Ishikawa (cell line): ENCODE measurements at regions not wholly inside any gene's neighbourhood (a gene's known extent, or its start where the extent isn't known, plus 50 kb on each side); places are given as distances from the start of the nearest gene placed in this dataset.

Experiments
- CEBPB ChIP-seq: IDR thresholded peaks from 2 replicates; pipeline ENCODE4 v1.6.1; 2012
- CREB1 ChIP-seq: IDR thresholded peaks from 2 replicates; pipeline ENCODE4 v1.6.1; 2012; ENCODE audit warnings: low read depth
- EGR1 ChIP-seq: IDR thresholded peaks from 2 replicates; pipeline ENCODE4 v1.6.1; 2012
- EP300 ChIP-seq: IDR thresholded peaks from 2 replicates; pipeline ENCODE4 v1.6.1; 2012; ENCODE audit warnings: borderline replicate concordance
- FOXM1 ChIP-seq: IDR thresholded peaks from 2 replicates; pipeline ENCODE4 v1.6.1; 2012; ENCODE audit warnings: low read depth, borderline replicate concordance
- NFIC ChIP-seq: IDR thresholded peaks from 2 replicates; pipeline ENCODE4 v1.6.1; 2012
- RAD21 ChIP-seq: IDR thresholded peaks from 2 replicates; pipeline ENCODE4 v1.6.1; 2012; ENCODE audit warnings: low read depth
- TAF1 ChIP-seq: IDR thresholded peaks from 2 replicates; pipeline ENCODE4 v1.6.1; 2012; ENCODE audit warnings: low read depth, mild to moderate bottlenecking
- TCF12 ChIP-seq: IDR thresholded peaks from 2 replicates; pipeline ENCODE4 v1.6.1; 2012; ENCODE audit warnings: low read depth
- TEAD4 ChIP-seq: IDR thresholded peaks from 2 replicates; pipeline ENCODE4 v1.6.1; 2012
- YY1 ChIP-seq: IDR thresholded peaks from 2 replicates; pipeline ENCODE4 v1.6.1; 2012; ENCODE audit warnings: low read depth
- ZBTB7A ChIP-seq: IDR thresholded peaks from 2 replicates; pipeline ENCODE4 v1.6.1; 2012; ENCODE audit warnings: low read depth
- TF ChIP-seq, protein P1 (sequence below): IDR thresholded peaks from 2 replicates; pipeline ENCODE4 v1.6.1; 2012; ENCODE audit warnings: low read depth, mild to moderate bottlenecking
- TF ChIP-seq, protein P2 (sequence below): IDR thresholded peaks from 2 replicates; pipeline ENCODE4 v1.6.1; 2012
- TF ChIP-seq, protein P3 (sequence below): IDR thresholded peaks from 2 replicates; pipeline ENCODE4 v1.6.1; 2012

GRCh38 chr6:139542351-139542750 is 167.9 kb upstream of the CITED2 start:
- TF ChIP-seq CEBPB (no peak), CREB1 (no peak), RAD21 (no peak), NFIC (no peak)

- TF ChIP-seq, protein P1, sequence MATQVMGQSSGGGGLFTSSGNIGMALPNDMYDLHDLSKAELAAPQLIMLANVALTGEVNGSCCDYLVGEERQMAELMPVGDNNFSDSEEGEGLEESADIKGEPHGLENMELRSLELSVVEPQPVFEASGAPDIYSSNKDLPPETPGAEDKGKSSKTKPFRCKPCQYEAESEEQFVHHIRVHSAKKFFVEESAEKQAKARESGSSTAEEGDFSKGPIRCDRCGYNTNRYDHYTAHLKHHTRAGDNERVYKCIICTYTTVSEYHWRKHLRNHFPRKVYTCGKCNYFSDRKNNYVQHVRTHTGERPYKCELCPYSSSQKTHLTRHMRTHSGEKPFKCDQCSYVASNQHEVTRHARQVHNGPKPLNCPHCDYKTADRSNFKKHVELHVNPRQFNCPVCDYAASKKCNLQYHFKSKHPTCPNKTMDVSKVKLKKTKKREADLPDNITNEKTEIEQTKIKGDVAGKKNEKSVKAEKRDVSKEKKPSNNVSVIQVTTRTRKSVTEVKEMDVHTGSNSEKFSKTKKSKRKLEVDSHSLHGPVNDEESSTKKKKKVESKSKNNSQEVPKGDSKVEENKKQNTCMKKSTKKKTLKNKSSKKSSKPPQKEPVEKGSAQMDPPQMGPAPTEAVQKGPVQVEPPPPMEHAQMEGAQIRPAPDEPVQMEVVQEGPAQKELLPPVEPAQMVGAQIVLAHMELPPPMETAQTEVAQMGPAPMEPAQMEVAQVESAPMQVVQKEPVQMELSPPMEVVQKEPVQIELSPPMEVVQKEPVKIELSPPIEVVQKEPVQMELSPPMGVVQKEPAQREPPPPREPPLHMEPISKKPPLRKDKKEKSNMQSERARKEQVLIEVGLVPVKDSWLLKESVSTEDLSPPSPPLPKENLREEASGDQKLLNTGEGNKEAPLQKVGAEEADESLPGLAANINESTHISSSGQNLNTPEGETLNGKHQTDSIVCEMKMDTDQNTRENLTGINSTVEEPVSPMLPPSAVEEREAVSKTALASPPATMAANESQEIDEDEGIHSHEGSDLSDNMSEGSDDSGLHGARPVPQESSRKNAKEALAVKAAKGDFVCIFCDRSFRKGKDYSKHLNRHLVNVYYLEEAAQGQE: no peak
- no peak for TF ChIP-seq CEBPB
- TF ChIP-seq, protein P2, sequence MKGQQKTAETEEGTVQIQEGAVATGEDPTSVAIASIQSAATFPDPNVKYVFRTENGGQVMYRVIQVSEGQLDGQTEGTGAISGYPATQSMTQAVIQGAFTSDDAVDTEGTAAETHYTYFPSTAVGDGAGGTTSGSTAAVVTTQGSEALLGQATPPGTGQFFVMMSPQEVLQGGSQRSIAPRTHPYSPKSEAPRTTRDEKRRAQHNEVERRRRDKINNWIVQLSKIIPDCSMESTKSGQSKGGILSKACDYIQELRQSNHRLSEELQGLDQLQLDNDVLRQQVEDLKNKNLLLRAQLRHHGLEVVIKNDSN: no peak
- no peak for TF ChIP-seq FOXM1
- no peak for TF ChIP-seq TCF12
- TF ChIP-seq ZBTB7A: no peak
- TF ChIP-seq RAD21: no peak
- TF ChIP-seq NFIC: no peak
- TF ChIP-seq, protein P3, sequence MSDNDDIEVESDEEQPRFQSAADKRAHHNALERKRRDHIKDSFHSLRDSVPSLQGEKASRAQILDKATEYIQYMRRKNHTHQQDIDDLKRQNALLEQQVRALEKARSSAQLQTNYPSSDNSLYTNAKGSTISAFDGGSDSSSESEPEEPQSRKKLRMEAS: no peak
- no peak for TF ChIP-seq EP300
Observed at GRCh38 chr6:139540894-139541293, 166.4 kb upstream of the CITED2 start.

DNA sequence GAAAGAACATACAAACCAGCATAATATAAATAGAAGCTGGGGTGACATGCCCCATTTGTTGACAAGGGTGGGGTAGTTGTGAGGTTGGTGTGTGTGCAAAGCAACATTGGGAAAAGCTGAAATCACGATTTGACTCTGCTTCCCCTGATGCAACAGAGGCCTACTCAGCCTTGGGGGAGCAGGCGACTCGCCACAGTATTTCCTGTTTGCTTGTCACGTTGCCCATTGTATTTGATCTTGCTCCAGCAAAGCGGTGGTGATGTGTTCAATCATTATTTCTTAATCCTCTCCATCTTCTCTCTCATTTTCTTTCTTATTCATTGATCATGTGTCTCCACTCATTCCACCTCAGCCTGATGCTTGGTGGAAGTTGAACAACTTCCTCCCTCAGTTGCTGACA is 165.8 kb upstream of the CITED2 start:
- TF ChIP-seq TCF12 (no peak), ZBTB7A (no peak), TAF1 (no peak), YY1 (no peak), TEAD4 (no peak), EP300 (no peak)
- TF ChIP-seq, protein P1: no peak

DNA sequence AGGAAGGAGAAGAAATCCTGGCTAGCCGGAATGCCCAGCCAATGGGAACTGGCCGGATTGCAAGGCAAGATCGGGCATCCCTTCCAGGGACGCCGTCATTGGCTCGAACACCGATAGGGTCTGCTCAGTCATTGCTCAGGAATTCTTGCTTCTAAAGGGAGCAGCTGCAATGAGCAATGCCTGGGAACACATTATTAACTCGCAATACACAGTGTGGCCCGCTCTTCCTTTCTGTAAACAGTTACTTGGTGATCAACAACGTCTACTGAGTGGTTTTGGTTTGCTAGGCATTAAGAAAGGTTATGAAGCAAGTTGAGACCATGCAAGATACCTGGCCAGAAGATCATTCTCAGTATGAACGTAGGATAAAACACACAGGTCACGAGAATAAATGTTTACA is 165.4 kb upstream of the CITED2 start:
- TF ChIP-seq CEBPB (no peak), RAD21 (no peak), YY1 (no peak), NFIC (no peak), ZBTB7A (no peak), CREB1 (no peak), EP300 (no peak), TEAD4 (no peak), FOXM1 (no peak), TCF12 (no peak), TAF1 (no peak), EGR1 (no peak)
- TF ChIP-seq, protein P3: no peak
- TF ChIP-seq, protein P1: no peak
- TF ChIP-seq, protein P2: no peak

DNA sequence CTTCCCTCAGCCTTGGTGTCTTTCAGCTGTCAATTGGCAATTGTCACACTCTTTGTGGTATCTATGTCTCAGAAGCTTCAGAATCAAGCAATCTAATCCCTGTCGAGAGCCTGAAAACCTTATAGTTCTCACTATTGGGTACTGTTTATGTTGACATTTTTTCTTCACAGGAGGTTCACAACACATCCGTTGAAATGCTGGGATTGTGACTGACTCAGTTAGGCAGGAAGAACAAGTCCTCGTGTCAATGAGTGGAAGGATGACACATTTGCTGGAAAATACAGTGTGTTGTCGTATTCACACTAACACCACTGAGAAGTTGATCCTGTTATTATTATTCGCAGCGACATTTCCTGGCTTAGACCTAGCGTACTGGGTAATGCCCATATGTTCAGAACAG is 163.9 kb upstream of the CITED2 start:
- TF ChIP-seq FOXM1: no peak
- TF ChIP-seq ZBTB7A: no peak
- TF ChIP-seq TAF1: no peak
- TF ChIP-seq, protein P1: no peak
- no peak for TF ChIP-seq EGR1
- TF ChIP-seq TEAD4: no peak
- TF ChIP-seq EP300: no peak
- TF ChIP-seq YY1: no peak
- no peak for TF ChIP-seq CEBPB
- no peak for TF ChIP-seq NFIC
- TF ChIP-seq TCF12: no peak
- TF ChIP-seq RAD21: no peak
- TF ChIP-seq, protein P2: no peak
